Endothelial cell of umbilical vein (primary cell): ENCODE measurements at regions not wholly inside any gene's neighbourhood (a gene's known extent, or its start where the extent isn't known, plus 50 kb on each side); places are given as distances from the start of the nearest gene placed in this dataset.

ENCODE experiments used
- BruUV-seq: library from RNA; stranded (reverse); fragments of 400-500 nt; replicated peaks from 2 replicates; lab custom pipeline; 2021; lab: Mats Ljungman, UMichigan
- CTCF ChIA-PET: fragments of 300-600, 350-600 bp; sonication (Branson Sonifier 250); formaldehyde crosslinking; loops from one replicate; lab custom pipeline; 2021; ENCODE audit warnings: antibody characterized with exemption, inconsistent platforms; lab: Charles Lee
- POLR2A ChIA-PET: fragments of 300-600, 350-600 bp; sonication (Branson Sonifier 250); formaldehyde crosslinking; loops from one replicate; lab custom pipeline; 2021; ENCODE audit warnings: antibody characterized with exemption, inconsistent platforms; lab: Charles Lee
- DNase-seq: peaks from one replicate; pipeline ENCODE4 v3.0.0-alpha.2; 2011; ENCODE audit warnings: low read depth, low spot score
- FAIRE-seq: peaks from 2 replicates; lab custom pipeline; 2011; peaks lifted over from hg19 to GRCh38; lab: Jason Lieb, UNC
- H2AFZ ChIP-seq: 2 replicates; pipeline ENCODE4 v1.6.0; 2012; ENCODE audit warnings: low read depth, low read length, control low read depth, inconsistent platforms
- H3K27ac ChIP-seq: 2 replicates; pipeline ENCODE4 v1.5.1; 2011; ENCODE audit warnings: low read depth, mild to moderate bottlenecking, control low read depth, low read length, moderate library complexity; ENCODE audit not compliant: insufficient read depth
- H3K27me3 ChIP-seq, 2 experiments: 2 replicates each; pipeline versions ENCODE4 v1.6.0 to v1.6.1; 2011; ENCODE audit warnings: low read length in 2 of 2, mixed read lengths in 1 of 2; ENCODE audit not compliant: control insufficient read depth in 2 of 2, insufficient read depth in 2 of 2
- H3K36me3 ChIP-seq, 2 experiments: 2 replicates in 1 of 2; 3 replicates in 1 of 2; pipeline ENCODE4 v1.5.1; 2011; ENCODE audit warnings: low read length in 2 of 2, mild to moderate bottlenecking in 1 of 2, moderate library complexity in 1 of 2; ENCODE audit not compliant: control insufficient read depth in 2 of 2, insufficient read depth in 2 of 2; ENCODE audit errors: extremely low read depth in 1 of 2
- H3K4me1 ChIP-seq: 3 replicates; pipeline ENCODE4 v1.5.1; 2011; ENCODE audit warnings: mild to moderate bottlenecking, low read length; ENCODE audit not compliant: control insufficient read depth, insufficient read depth; ENCODE audit errors: extremely low read depth
- H3K4me2 ChIP-seq: 2 replicates; pipeline ENCODE4 v1.6.1; 2011; ENCODE audit warnings: low read length, control low read depth, mixed read lengths; ENCODE audit not compliant: insufficient read depth
- H3K4me3 ChIP-seq, 3 experiments: fragments of 200-600 bp in 1 of 3; sonication (generic), shearing (Covaris generic) in 1 of 3; replicated peaks in 1 of 3; 2 replicates each; pipeline ENCODE4 v1.5.1; 2011 to 2016; ENCODE audit warnings: control low read depth in 3 of 3, low read length in 3 of 3, mild to moderate bottlenecking in 2 of 3, inconsistent platforms in 1 of 3, low read depth in 1 of 3, moderate library complexity in 1 of 3; ENCODE audit not compliant: insufficient read depth in 1 of 3
- H3K79me2 ChIP-seq: 2 replicates; pipeline ENCODE4 v1.6.0; 2012; ENCODE audit warnings: low read length, inconsistent platforms; ENCODE audit not compliant: control insufficient read depth, insufficient read depth
- H3K9ac ChIP-seq: replicated peaks from 2 replicates; pipeline ENCODE3; 2011; ENCODE audit warnings: low read length, control low read depth; ENCODE audit not compliant: insufficient read depth; ENCODE audit errors: extremely low read depth
- H3K9me1 ChIP-seq: replicated peaks from 3 replicates; pipeline ENCODE4 v1.6.0; 2011; ENCODE audit warnings: mild to moderate bottlenecking, low read length; ENCODE audit not compliant: control insufficient read depth, insufficient read depth; ENCODE audit errors: extremely low read depth
- H3K9me3 ChIP-seq: replicated peaks from 2 replicates; pipeline ENCODE4 v1.5.1; 2012; ENCODE audit warnings: low read length, inconsistent platforms; ENCODE audit not compliant: control insufficient read depth, insufficient read depth
- H4K20me1 ChIP-seq: replicated peaks from 2 replicates; pipeline ENCODE3; 2011; ENCODE audit warnings: mild to moderate bottlenecking, low read length; ENCODE audit not compliant: control insufficient read depth, insufficient read depth; ENCODE audit errors: extremely low read depth
- CTCF ChIP-seq, 2 donors: IDR thresholded peaks; 1 replicate in 1 of 2; 2 replicates in 1 of 2; pipeline ENCODE4 v1.5.1; 2011; ENCODE audit warnings: low read length in 2 of 2, mild to moderate bottlenecking in 2 of 2, moderate library complexity in 2 of 2, control low read depth in 1 of 2, inconsistent platforms in 1 of 2, low read depth in 1 of 2; ENCODE audit not compliant: insufficient read depth in 1 of 2; ENCODE audit errors: extremely low read depth in 1 of 2
- EZH2 ChIP-seq: IDR thresholded peaks from 2 replicates; pipeline ENCODE4 v1.6.1; 2012; ENCODE audit warnings: borderline replicate concordance, low read depth, mild to moderate bottlenecking, moderate library complexity, low read length, inconsistent platforms; ENCODE audit not compliant: severe bottlenecking
- FOS ChIP-seq: IDR thresholded peaks from 2 replicates; pipeline ENCODE4 v1.6.1; 2011; ENCODE audit warnings: mild to moderate bottlenecking, low read length, moderate library complexity, borderline replicate concordance; ENCODE audit not compliant: insufficient read depth
- GATA2 ChIP-seq: IDR thresholded peaks from 2 replicates; pipeline ENCODE4 v1.7.0; 2011; ENCODE audit warnings: low read depth, mild to moderate bottlenecking, moderate library complexity, mixed read lengths, low read length; ENCODE audit not compliant: insufficient read length, insufficient read depth
- JUN ChIP-seq: IDR thresholded peaks from 2 replicates; pipeline ENCODE4 v1.6.1; 2011; ENCODE audit warnings: borderline replicate concordance, low read depth; ENCODE audit not compliant: insufficient read length, insufficient read depth
- MAX ChIP-seq: IDR thresholded peaks from 2 replicates; pipeline ENCODE4 v1.6.1; 2011; ENCODE audit not compliant: insufficient read depth, insufficient read length
- MYC ChIP-seq: IDR thresholded peaks from one replicate; pipeline ENCODE4 v1.6.1; 2011; ENCODE audit warnings: mild to moderate bottlenecking, low read depth, low read length
- POLR2A ChIP-seq: IDR thresholded peaks from 2 replicates; pipeline ENCODE4 v1.6.1; 2012; ENCODE audit warnings: low read depth, mild to moderate bottlenecking, control low read depth, low read length
- POLR2AphosphoS5 ChIP-seq: IDR thresholded peaks from 2 replicates; pipeline ENCODE4 v1.6.1; 2012; ENCODE audit warnings: low read depth, mild to moderate bottlenecking, control low read depth, low read length, moderate library complexity; ENCODE audit not compliant: insufficient read depth
- dilution Hi-C: fragments of 300-500 bp; cut with MboI; formaldehyde crosslinking; loops from one replicate; pipeline ENCODE4 v1.15.0; 2019; ENCODE audit warnings: low sequenced_read_pairs; ENCODE audit not compliant: extremely low pct_ligation_motif_present
- intact Hi-C: fragments of 100-400 bp; cut with micrococcal nuclease; formaldehyde crosslinking; loops from one replicate; pipeline ENCODE4 v1.10.0; 2022

DNA sequence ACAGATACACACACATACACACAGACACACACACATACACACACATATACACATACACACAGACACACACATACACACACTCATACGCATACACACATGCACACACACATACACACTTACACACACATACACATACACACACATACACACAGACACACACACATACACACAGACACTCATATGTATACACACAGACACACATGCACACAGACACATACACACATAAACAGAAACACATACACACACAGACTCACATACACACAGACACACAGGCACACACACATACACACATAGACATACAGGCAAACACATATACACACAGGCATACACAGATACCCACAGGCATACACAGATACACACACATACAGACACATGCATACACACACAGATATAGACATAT is 143.9 kb upstream of the LYZL2 start:
- dilution Hi-C loops: no loop called here
- H3K27me3 ChIP-seq: no peaks in the 10 kb centered on the region
- no peak overlapping the region for H3K4me2 ChIP-seq
- DNase-seq (no peak), FAIRE-seq (no peak)
- no peak overlapping the region for H3K4me3 ChIP-seq
- no peaks in the 10 kb centered on the region for H3K36me3 ChIP-seq
- intact Hi-C loops: no loop called here
- no peaks in the 10 kb centered on the region for H3K79me2 ChIP-seq
- no peaks in the 10 kb centered on the region for H4K20me1 ChIP-seq
- H3K9me3 ChIP-seq: peaks cover 5% of the 10 kb centered on the region
- no peak overlapping the region for H2AFZ ChIP-seq
- no peak overlapping the region for H3K9ac ChIP-seq
- H3K9me1 ChIP-seq: no peaks in the 10 kb centered on the region
- ChIA-PET POLR2A (no interaction called here), CTCF (no interaction called here)
- no TSS peak for BruUV-seq
- no peaks in the 10 kb centered on the region for H3K4me1 ChIP-seq
- H3K27ac ChIP-seq: no peak overlapping the region
- TF ChIP-seq MAX: no peak
- TF ChIP-seq CTCF (IDR thresholded peaks at IDR 0.05; ENCODE audit: extremely low read depth in 1 of 2, insufficient read depth in 1 of 2, low read depth in 1 of 2, low read length in 2 of 2): no peak
- no peak for TF ChIP-seq EZH2
- no peak for TF ChIP-seq POLR2AphosphoS5
- TF ChIP-seq MYC: no peak
- TF ChIP-seq POLR2A: no peak

DNA sequence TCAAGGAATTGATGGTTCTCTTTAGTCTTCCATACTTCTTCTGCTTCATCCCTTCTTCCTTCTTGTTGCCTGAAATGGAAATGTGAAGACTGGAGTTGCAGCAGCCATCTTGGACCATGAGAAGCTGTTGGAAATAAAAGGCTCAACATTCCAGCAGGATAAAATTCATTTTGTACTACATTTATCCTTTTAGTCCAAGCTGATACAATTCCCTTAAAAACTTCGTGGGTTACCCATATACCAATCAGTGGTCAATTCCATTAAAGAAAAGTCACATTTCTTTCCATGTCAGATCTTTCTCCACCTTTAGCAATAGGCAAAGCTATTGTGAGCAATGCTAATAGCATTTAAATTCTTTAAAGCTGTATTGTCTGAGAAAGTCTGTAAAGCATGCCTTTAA is 141.3 kb upstream of the LYZL2 start:
- no peak overlapping the region for H3K27ac ChIP-seq
- no peak overlapping the region for H2AFZ ChIP-seq
- H3K79me2 ChIP-seq: no peaks in the 10 kb centered on the region
- H3K4me2 ChIP-seq: no peak overlapping the region
- BruUV-seq: no TSS peak
- TF ChIP-seq MAX (no peak), EZH2 (no peak), CTCF (IDR thresholded peaks at IDR 0.05; ENCODE audit: extremely low read depth in 1 of 2, insufficient read depth in 1 of 2, low read depth in 1 of 2, low read length in 2 of 2) (no peak), GATA2 (no peak), POLR2AphosphoS5 (no peak), POLR2A (no peak), FOS (no peak), MYC (no peak), JUN (no peak)
- FAIRE-seq (no peak), DNase-seq (no peak)
- dilution Hi-C loops (no loop called here), intact Hi-C loops (no loop called here)
- H3K4me1 ChIP-seq: no peaks in the 10 kb centered on the region
- no peaks in the 10 kb centered on the region for H3K9me1 ChIP-seq
- no peaks in the 10 kb centered on the region for H3K36me3 ChIP-seq
- peaks cover 5% of the 10 kb centered on the region for H3K9me3 ChIP-seq
- H3K27me3 ChIP-seq: peaks cover 0 to 5% of the 10 kb centered on the region in 2 experiments
- CTCF ChIA-PET: interaction anchor here (0.7 to 2.1 kb wide), 3 partner anchors 10 to 720 kb away, joined by 3 to 6 read pairs (median 6); no protein-coding TSS in a partner anchor
- no peaks in the 10 kb centered on the region for H4K20me1 ChIP-seq
- H3K9ac ChIP-seq: no peak overlapping the region
- no peak overlapping the region for H3K4me3 ChIP-seq
- POLR2A ChIA-PET: no interaction called here
